Rectal smooth muscle tissue (tissue), 1 donor: ENCODE measurements at regions not wholly inside any gene's neighbourhood (a gene's known extent, or its start where the extent isn't known, plus 50 kb on each side); places are given as distances from the start of the nearest gene placed in this dataset.

Experiments
- H3K27ac ChIP-seq: one replicate; pipeline ENCODE4 v1.7.0; 2013; ENCODE audit warnings: low read depth, low read length, inconsistent platforms
- H3K27me3 ChIP-seq: one replicate; pipeline ENCODE4 v1.7.0; 2013; ENCODE audit warnings: low read length; ENCODE audit not compliant: control insufficient read depth, insufficient read depth
- H3K36me3 ChIP-seq: one replicate; pipeline ENCODE4 v1.7.0; 2013; ENCODE audit warnings: low read length; ENCODE audit not compliant: control insufficient read depth, insufficient read depth
- H3K4me1 ChIP-seq: one replicate; pipeline ENCODE4 v1.7.0; 2013; ENCODE audit warnings: low read length; ENCODE audit not compliant: control insufficient read depth, insufficient read depth
- H3K4me3 ChIP-seq: one replicate; pipeline ENCODE4 v1.7.0; 2013; ENCODE audit warnings: low read length
- H3K9ac ChIP-seq: one replicate; pipeline ENCODE4 v1.7.0; 2013; ENCODE audit warnings: low read length

GRCh38 chr4:34181891-34182290, 2062.4 kb downstream of the ARAP2 start:
- Histone ChIP-seq H3K4me1 (no peaks in the 10 kb centered on the region), H3K27me3 (no peaks in the 10 kb centered on the region), H3K27ac (no peak overlapping the region), H3K4me3 (no peak overlapping the region), H3K9ac (no peak overlapping the region), H3K36me3 (no peaks in the 10 kb centered on the region)

GRCh38 chr4:34182306-34182705, 2062.0 kb downstream of the ARAP2 start:
- no peak overlapping the region for H3K4me3 ChIP-seq
- no peaks in the 10 kb centered on the region for H3K36me3 ChIP-seq
- H3K27ac ChIP-seq, result no peak overlapping the region
- H3K27me3 ChIP-seq, result no peaks in the 10 kb centered on the region
- no peak overlapping the region for H3K9ac ChIP-seq
- no peaks in the 10 kb centered on the region for H3K4me1 ChIP-seq

DNA sequence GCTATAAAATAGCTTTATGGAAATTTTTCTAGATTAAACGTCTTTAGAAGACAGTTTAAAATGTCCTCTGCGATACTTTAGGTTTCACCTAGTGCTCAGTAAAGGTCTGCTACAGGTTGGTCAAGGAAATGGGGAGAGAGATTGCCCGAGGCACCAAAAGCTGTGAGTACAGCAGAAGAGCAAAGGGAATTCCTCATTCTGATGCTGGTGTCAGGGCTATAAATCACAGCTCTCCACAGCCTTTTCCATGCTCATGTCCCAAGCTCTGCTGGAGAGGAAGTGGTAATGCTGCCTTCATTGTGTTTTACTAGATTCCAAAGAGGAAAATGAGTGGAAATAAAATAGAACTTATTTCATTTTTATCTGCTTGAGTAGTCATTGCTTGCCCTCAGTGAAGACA, 2060.4 kb downstream of the ARAP2 start:
- H3K9ac ChIP-seq, result no peak overlapping the region
- H3K27me3 ChIP-seq, result no peaks in the 10 kb centered on the region
- no peak overlapping the region for H3K27ac ChIP-seq
- H3K4me3 ChIP-seq, result no peak overlapping the region
- H3K4me1 ChIP-seq, result no peaks in the 10 kb centered on the region
- no peaks in the 10 kb centered on the region for H3K36me3 ChIP-seq

- Histone ChIP-seq H3K27ac (no peak overlapping the region), H3K4me1 (no peaks in the 10 kb centered on the region), H3K36me3 (no peaks in the 10 kb centered on the region), H3K27me3 (no peaks in the 10 kb centered on the region), H3K9ac (no peak overlapping the region), H3K4me3 (no peak overlapping the region)
These were observed 2057.3 kb downstream of the ARAP2 start for GRCh38 chr4:34187056-34187455.

- Histone ChIP-seq H3K4me3 (no peak overlapping the region), H3K9ac (no peak overlapping the region), H3K4me1 (no peaks in the 10 kb centered on the region), H3K36me3 (no peaks in the 10 kb centered on the region), H3K27ac (no peak overlapping the region), H3K27me3 (no peaks in the 10 kb centered on the region)
These were observed 2052.9 kb downstream of the ARAP2 start for GRCh38 chr4:34191443-34191842.

DNA sequence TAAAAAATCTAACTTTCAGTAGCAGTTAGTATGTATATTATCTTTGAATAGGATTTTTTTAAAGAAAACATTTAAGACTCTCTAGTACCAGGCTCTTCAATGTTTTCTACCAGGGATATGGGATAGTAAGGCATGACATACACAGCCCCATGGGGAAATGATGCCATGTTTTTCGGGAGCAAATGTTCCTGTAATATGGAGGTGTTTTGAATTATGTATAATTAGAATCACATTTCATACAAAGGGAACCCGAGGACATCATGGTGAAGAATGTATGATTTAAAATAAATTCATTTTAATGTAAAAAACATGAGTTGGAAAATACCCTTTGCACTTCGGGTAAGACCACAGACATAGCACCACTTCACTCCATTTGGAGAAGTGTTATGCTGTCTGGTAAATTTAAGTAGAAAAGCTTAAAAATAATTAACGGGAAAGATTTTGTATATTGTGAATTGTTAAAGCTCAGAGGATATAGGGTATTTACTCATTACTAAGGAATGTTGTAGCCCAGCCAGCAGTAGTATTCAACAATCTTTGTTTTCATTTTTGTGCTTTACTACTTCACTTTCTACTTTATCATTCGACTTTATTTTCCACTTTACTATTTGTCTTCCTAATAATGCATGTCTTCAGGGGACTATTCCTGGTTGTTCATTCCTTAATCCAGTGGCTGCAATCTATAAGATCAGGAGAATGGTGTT, 2050.7 kb downstream of the ARAP2 start:
- H3K36me3 ChIP-seq, result no peaks in the 10 kb centered on the region
- H3K4me1 ChIP-seq, result no peaks in the 10 kb centered on the region
- no peak overlapping the region for H3K4me3 ChIP-seq
- no peak overlapping the region for H3K27ac ChIP-seq
- H3K27me3 ChIP-seq, result no peaks in the 10 kb centered on the region
- H3K9ac ChIP-seq, result no peak overlapping the region

- Histone ChIP-seq H3K27me3 (no peaks in the 10 kb centered on the region), H3K9ac (no peak overlapping the region), H3K4me1 (no peaks in the 10 kb centered on the region), H3K27ac (no peak overlapping the region), H3K4me3 (no peak overlapping the region), H3K36me3 (no peaks in the 10 kb centered on the region)
These were observed 2049.7 kb downstream of the ARAP2 start for GRCh38 chr4:34194585-34194984.

- Histone ChIP-seq H3K27ac (no peak overlapping the region), H3K9ac (no peak overlapping the region), H3K4me1 (no peaks in the 10 kb centered on the region), H3K4me3 (no peak overlapping the region), H3K36me3 (no peaks in the 10 kb centered on the region), H3K27me3 (no peaks in the 10 kb centered on the region)
These were observed 2047.9 kb downstream of the ARAP2 start for GRCh38 chr4:34196375-34196774.

DNA sequence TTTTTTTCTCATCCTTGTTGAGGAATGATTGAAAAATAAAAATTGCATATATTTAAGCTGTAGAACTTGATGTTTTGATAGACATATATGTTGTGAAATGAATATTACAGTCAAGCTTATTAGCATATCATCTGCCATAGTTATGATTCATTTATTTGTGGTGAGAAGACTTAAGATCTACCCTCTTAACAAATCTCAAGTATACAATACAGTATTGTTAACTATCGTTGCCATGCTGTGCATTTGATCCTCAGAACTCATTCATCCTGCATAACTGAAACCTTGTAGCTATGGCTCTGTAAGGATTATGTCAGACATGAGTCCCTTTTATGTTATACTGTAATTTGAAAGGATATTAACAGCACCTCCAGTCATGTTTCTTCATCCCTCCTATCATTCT, 2045.3 kb downstream of the ARAP2 start:
- Histone ChIP-seq H3K9ac (no peak overlapping the region), H3K27me3 (no peaks in the 10 kb centered on the region), H3K4me1 (no peaks in the 10 kb centered on the region), H3K27ac (no peak overlapping the region), H3K4me3 (no peak overlapping the region), H3K36me3 (no peaks in the 10 kb centered on the region)

DNA sequence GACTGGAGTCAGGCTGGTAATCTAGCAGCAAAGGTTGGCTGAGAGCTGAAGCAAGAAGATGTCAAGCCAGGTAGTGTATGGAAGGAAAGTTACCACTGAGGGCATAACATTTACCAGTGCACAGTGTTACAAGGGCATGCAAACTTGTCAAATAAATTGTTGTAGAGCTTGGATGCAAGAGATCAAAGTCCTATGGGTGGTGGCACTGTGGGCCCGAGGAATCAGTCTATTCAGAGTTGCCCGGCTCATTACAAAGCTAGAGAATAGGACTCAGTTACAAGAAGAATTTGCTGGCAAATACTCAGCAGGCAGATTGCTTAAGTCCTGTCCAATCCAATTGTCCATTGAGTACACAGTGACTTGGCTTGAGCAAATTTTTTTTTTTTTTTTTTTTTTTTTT, 2043.8 kb downstream of the ARAP2 start:
- Histone ChIP-seq H3K27me3 (no peaks in the 10 kb centered on the region), H3K4me3 (no peak overlapping the region), H3K36me3 (no peaks in the 10 kb centered on the region), H3K9ac (no peak overlapping the region), H3K27ac (no peak overlapping the region), H3K4me1 (no peaks in the 10 kb centered on the region)

GRCh38 chr4:34202154-34202553, 2042.2 kb downstream of the ARAP2 start:
- Histone ChIP-seq H3K27me3 (no peaks in the 10 kb centered on the region), H3K4me1 (no peaks in the 10 kb centered on the region), H3K36me3 (no peaks in the 10 kb centered on the region), H3K4me3 (no peak overlapping the region), H3K9ac (no peak overlapping the region), H3K27ac (no peak overlapping the region)

GRCh38 chr4:34220601-34221000, 2023.7 kb downstream of the ARAP2 start:
- no peak overlapping the region for H3K27ac ChIP-seq
- H3K36me3 ChIP-seq, result no peaks in the 10 kb centered on the region
- H3K27me3 ChIP-seq, result no peaks in the 10 kb centered on the region
- H3K4me1 ChIP-seq, result no peaks in the 10 kb centered on the region
- H3K4me3 ChIP-seq, result no peak overlapping the region
- H3K9ac ChIP-seq, result no peak overlapping the region

GRCh38 chr4:34221986-34222385, 2022.3 kb downstream of the ARAP2 start:
- Histone ChIP-seq H3K27ac (no peak overlapping the region), H3K36me3 (no peaks in the 10 kb centered on the region), H3K4me3 (no peak overlapping the region), H3K4me1 (no peaks in the 10 kb centered on the region), H3K9ac (no peak overlapping the region), H3K27me3 (no peaks in the 10 kb centered on the region)
